HEK293 (cell line): ENCODE measurements at regions not wholly inside any gene's neighbourhood (a gene's known extent, or its start where the extent isn't known, plus 50 kb on each side); places are given as distances from the start of the nearest gene placed in this dataset.

Source experiments
- CTCF ChIA-PET: fragments of 350-600 bp; formaldehyde crosslinking; extraction: SDS; loops from one replicate; lab custom pipeline; 2021; ENCODE audit warnings: antibody characterized with exemption; lab: Yijun Ruan, JAX
- POLR2A ChIA-PET: fragments of 300-600 bp; formaldehyde crosslinking; extraction: SDS; loops from one replicate; lab custom pipeline; 2020; ENCODE audit warnings: antibody characterized with exemption, inconsistent platforms; lab: Yijun Ruan, JAX
- H3K27ac ChIP-seq: fragments of 200-500 bp; sonication (Bioruptor generic); 2 replicates; pipeline ENCODE4 v1.5.1; 2014; ENCODE audit warnings: low read depth, low read length, control low read depth, inconsistent platforms; ENCODE audit errors: extremely low read depth
- H3K36me3 ChIP-seq, 2 experiments: fragments of 200-500 bp in 1 of 2; sonication (Bioruptor generic) in 1 of 2; 1 replicate in 1 of 2; 2 replicates in 1 of 2; pipeline ENCODE4 v1.5.1; 2014 to 2017; ENCODE audit warnings: inconsistent platforms in 2 of 2, low read length in 2 of 2; ENCODE audit not compliant: control insufficient read depth in 2 of 2, insufficient read depth in 1 of 2
- H3K4me1 ChIP-seq: fragments of 200-500 bp; sonication (Bioruptor generic); 2 replicates; pipeline ENCODE4 v1.5.1; 2014; ENCODE audit warnings: mild to moderate bottlenecking, low read length, inconsistent platforms; ENCODE audit not compliant: control insufficient read depth, insufficient read depth
- H3K4me3 ChIP-seq: 2 replicates; pipeline ENCODE4 v1.5.1; 2011; ENCODE audit warnings: low read depth, mild to moderate bottlenecking, control low read depth, low read length, moderate library complexity
- H3K9me3 ChIP-seq: fragments of 200-500 bp; sonication (Bioruptor generic); 2 replicates; pipeline ENCODE4 v1.5.1; 2014; ENCODE audit warnings: low read depth, low read length, inconsistent platforms; ENCODE audit not compliant: control insufficient read depth, insufficient read depth
- FEZF1 ChIP-seq: fragments of 450-650 bp; formaldehyde crosslinking; IDR thresholded peaks from 2 replicates; pipeline ENCODE4 v1.5.1; 2016; ENCODE audit warnings: missing biosample characterization, missing genetic modification characterization
- GLI4 ChIP-seq: fragments of 450-650 bp; formaldehyde crosslinking; IDR thresholded peaks from 2 replicates; pipeline ENCODE4 v1.5.1; 2016; ENCODE audit warnings: missing biosample characterization, missing genetic modification characterization
- KLF16 ChIP-seq: fragments of 450-650 bp; formaldehyde crosslinking; IDR thresholded peaks from 2 replicates; pipeline ENCODE4 v1.5.1; 2017; ENCODE audit warnings: missing biosample characterization, missing genetic modification characterization
- PRDM10 ChIP-seq: fragments of 450-650 bp; formaldehyde crosslinking; IDR thresholded peaks from 2 replicates; pipeline ENCODE4 v1.5.1; 2016; ENCODE audit warnings: missing biosample characterization, missing genetic modification characterization
- ZBTB11 ChIP-seq: fragments of 450-650 bp; formaldehyde crosslinking; conservative IDR thresholded peaks from 2 replicates; pipeline ENCODE4 v1.5.1; 2016; ENCODE audit warnings: low read depth, missing biosample characterization, missing genetic modification characterization
- ZBTB8A ChIP-seq: fragments of 450-650 bp; formaldehyde crosslinking; IDR thresholded peaks from 2 replicates; pipeline ENCODE4 v1.5.1; 2016; ENCODE audit warnings: missing biosample characterization, missing genetic modification characterization
- ZEB2 ChIP-seq: fragments of 450-650 bp; formaldehyde crosslinking; IDR thresholded peaks from 2 replicates; pipeline ENCODE4 v1.5.1; 2016; ENCODE audit warnings: missing biosample characterization, missing genetic modification characterization
- ZNF169 ChIP-seq: fragments of 450-650 bp; formaldehyde crosslinking; IDR thresholded peaks from 2 replicates; pipeline ENCODE4 v1.5.1; 2016; ENCODE audit warnings: missing biosample characterization, missing genetic modification characterization
- ZNF23 ChIP-seq: fragments of 450-650 bp; formaldehyde crosslinking; IDR thresholded peaks from 2 replicates; pipeline ENCODE4 v1.5.1; 2016; ENCODE audit warnings: missing biosample characterization, missing genetic modification characterization, borderline replicate concordance
- ZNF248 ChIP-seq: fragments of 450-650 bp; formaldehyde crosslinking; IDR thresholded peaks from 2 replicates; pipeline ENCODE4 v1.5.1; 2017; ENCODE audit warnings: missing biosample characterization, missing genetic modification characterization
- ZNF26 ChIP-seq: fragments of 450-650 bp; formaldehyde crosslinking; IDR thresholded peaks from 2 replicates; pipeline ENCODE4 v1.5.1; 2016; ENCODE audit warnings: missing biosample characterization, missing genetic modification characterization
- ZNF280D ChIP-seq: fragments of 450-650 bp; formaldehyde crosslinking; IDR thresholded peaks from 2 replicates; pipeline ENCODE4 v1.5.1; 2016; ENCODE audit warnings: missing biosample characterization, missing genetic modification characterization
- ZNF302 ChIP-seq: fragments of 450-650 bp; formaldehyde crosslinking; IDR thresholded peaks from 2 replicates; pipeline ENCODE4 v1.5.1; 2016; ENCODE audit warnings: missing biosample characterization, missing genetic modification characterization, low read depth
- ZNF521 ChIP-seq: fragments of 450-650 bp; formaldehyde crosslinking; IDR thresholded peaks from 2 replicates; pipeline ENCODE4 v1.5.1; 2017; ENCODE audit warnings: missing biosample characterization, mild to moderate bottlenecking, missing genetic modification characterization
- ZNF544 ChIP-seq: fragments of 450-650 bp; formaldehyde crosslinking; IDR thresholded peaks from 2 replicates; pipeline ENCODE4 v1.5.0; 2017; ENCODE audit warnings: missing biosample characterization, missing genetic modification characterization
- ZNF560 ChIP-seq: fragments of 450-650 bp; formaldehyde crosslinking; IDR thresholded peaks from 2 replicates; pipeline ENCODE4 v1.5.1; 2017; ENCODE audit warnings: missing biosample characterization, missing genetic modification characterization, borderline replicate concordance
- ZNF585B ChIP-seq: fragments of 450-650 bp; formaldehyde crosslinking; IDR thresholded peaks from 2 replicates; pipeline ENCODE4 v1.5.1; 2016; ENCODE audit warnings: missing biosample characterization, missing genetic modification characterization
- ZNF596 ChIP-seq: fragments of 450-650 bp; IDR thresholded peaks from 2 replicates; pipeline ENCODE4 v1.5.0; 2018; ENCODE audit warnings: missing biosample characterization, mild to moderate bottlenecking, missing genetic modification characterization, moderate library complexity
- ZNF843 ChIP-seq: fragments of 450-650 bp; formaldehyde crosslinking; IDR thresholded peaks from 2 replicates; pipeline ENCODE4 v1.5.1; 2016; ENCODE audit warnings: missing biosample characterization, missing genetic modification characterization
- ZSCAN4 ChIP-seq: fragments of 450-650 bp; formaldehyde crosslinking; IDR thresholded peaks from 2 replicates; pipeline ENCODE4 v1.5.1; 2017; ENCODE audit warnings: missing biosample characterization, missing genetic modification characterization
- TF ChIP-seq, protein P1 (sequence below): fragments of 450-650 bp; formaldehyde crosslinking; IDR thresholded peaks from 2 replicates; pipeline ENCODE4 v1.5.1; 2017; ENCODE audit warnings: missing biosample characterization, missing genetic modification characterization

- TF ChIP-seq ZNF280D (tag by site-specific recombination) (no peak), ZNF544 (no peak), ZNF26 (tag by site-specific recombination) (no peak), ZEB2 (tag by site-specific recombination) (no peak), ZSCAN4 (no peak), ZBTB8A (no peak), ZNF302 (no peak)
These were observed 106.8 kb upstream of the LUZP2 start (continued) for GRCh38 chr11:24390016-24390415.

DNA sequence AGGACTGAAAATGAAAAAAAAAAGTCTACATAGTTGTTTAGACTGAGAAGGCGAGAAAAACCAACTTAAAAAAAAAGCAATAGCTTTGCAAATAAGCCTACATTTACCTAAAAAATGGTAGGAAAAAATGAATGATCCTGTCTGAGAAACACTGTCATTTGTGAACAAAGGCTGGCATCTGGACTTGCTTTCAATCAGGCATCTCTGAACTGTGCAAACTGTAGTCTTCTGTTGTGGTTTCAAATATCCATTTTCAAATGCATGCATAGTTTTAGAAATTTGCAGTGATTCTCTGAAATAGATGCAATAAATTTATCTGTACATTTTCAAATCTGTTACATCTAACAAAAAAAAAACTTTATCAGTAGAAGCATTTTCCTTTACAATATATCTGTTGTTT, 106.1 kb upstream of the LUZP2 start:
- Histone ChIP-seq H3K4me3 (no peak overlapping the region), H3K4me1 (no peaks in the 10 kb centered on the region), H3K9me3 (no peaks in the 10 kb centered on the region), H3K36me3 (no peaks in the 10 kb centered on the region), H3K27ac (no peak overlapping the region)
- TF ChIP-seq ZNF843 (tag by site-specific recombination) (no peak), ZNF248 (tag by site-specific recombination) (no peak), GLI4 (tag by site-specific recombination) (no peak), ZBTB11 (no peak), KLF16 (no peak), ZNF169 (tag by site-specific recombination) (no peak), ZNF596 (tag by site-specific recombination) (no peak), ZNF560 (tag by site-specific recombination) (no peak), ZNF521 (tag by site-specific recombination) (no peak), FEZF1 (no peak), ZNF585B (tag by site-specific recombination) (no peak), ZNF23 (tag by site-specific recombination) (no peak), PRDM10 (tag by site-specific recombination) (no peak)
- TF ChIP-seq, protein P1, sequence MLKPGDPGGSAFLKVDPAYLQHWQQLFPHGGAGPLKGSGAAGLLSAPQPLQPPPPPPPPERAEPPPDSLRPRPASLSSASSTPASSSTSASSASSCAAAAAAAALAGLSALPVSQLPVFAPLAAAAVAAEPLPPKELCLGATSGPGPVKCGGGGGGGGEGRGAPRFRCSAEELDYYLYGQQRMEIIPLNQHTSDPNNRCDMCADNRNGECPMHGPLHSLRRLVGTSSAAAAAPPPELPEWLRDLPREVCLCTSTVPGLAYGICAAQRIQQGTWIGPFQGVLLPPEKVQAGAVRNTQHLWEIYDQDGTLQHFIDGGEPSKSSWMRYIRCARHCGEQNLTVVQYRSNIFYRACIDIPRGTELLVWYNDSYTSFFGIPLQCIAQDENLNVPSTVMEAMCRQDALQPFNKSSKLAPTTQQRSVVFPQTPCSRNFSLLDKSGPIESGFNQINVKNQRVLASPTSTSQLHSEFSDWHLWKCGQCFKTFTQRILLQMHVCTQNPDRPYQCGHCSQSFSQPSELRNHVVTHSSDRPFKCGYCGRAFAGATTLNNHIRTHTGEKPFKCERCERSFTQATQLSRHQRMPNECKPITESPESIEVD (tag by site-specific recombination) = no peak
- POLR2A ChIA-PET = no interaction called here
- CTCF ChIA-PET = no interaction called here
